GM21786 (cell line): ENCODE measurements at regions not wholly inside any gene's neighbourhood (a gene's known extent, or its start where the extent isn't known, plus 50 kb on each side); places are given as distances from the start of the nearest gene placed in this dataset.
A peak's percentile ranks its signal among the peaks of the same experiment; 100 is the strongest.

Experiments
- ATAC-seq: cut with Tn5 transposase; IDR thresholded peaks from one replicate; pipeline ENCODE4 v1.9.1; 2021; ENCODE audit not compliant: unreplicated experiment

GRCh38 chr10:6657669-6658068 lies 77.6 kb upstream of the PRKCQ start:
- ATAC-seq = no peak

DNA sequence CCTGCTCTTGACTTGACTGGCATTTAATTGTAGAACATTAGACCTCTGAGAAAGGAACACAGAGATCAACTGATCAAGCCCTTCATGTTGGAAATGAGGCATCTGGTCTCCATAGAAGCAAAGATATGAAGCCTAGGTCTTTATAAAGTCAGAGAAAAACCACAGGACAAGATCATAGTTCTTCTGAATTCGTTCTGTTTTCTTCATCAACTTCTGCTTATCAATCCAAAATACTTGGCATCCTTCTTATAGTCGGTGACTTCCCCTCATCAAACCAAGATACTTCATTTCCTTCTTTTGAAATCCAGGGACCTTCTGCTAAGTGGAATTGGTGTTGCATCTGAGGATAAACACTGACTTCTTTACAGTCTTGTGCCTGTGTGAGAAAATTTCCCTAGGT lies 77.1 kb upstream of the PRKCQ start:
- ATAC-seq = no peak

DNA sequence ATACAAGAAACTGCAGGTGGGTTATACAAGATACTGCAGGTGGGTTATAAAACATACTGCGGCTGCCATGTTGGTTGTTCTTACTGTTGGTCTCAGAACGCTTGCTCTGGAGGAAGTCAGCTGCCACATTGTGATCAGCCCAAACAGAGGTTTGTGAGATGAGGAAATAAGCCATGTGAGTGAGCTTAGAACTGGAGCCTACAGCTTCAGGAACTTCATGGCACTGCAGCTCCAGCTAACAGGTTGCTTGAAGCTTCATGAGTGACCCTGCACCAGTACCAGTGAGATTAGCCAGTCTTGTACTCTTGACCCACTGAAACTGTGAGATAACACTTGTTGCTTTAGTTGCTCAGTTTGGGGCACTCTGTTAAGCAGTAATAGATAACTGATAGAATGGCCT lies 74.5 kb upstream of the PRKCQ start:
- ATAC-seq = no peak

- ATAC-seq = no peak
These were observed 70.5 kb upstream of the PRKCQ start for GRCh38 chr10:6650586-6650985.

- no peak for ATAC-seq
These were observed 69.8 kb upstream of the PRKCQ start for GRCh38 chr10:6649903-6650302.

DNA sequence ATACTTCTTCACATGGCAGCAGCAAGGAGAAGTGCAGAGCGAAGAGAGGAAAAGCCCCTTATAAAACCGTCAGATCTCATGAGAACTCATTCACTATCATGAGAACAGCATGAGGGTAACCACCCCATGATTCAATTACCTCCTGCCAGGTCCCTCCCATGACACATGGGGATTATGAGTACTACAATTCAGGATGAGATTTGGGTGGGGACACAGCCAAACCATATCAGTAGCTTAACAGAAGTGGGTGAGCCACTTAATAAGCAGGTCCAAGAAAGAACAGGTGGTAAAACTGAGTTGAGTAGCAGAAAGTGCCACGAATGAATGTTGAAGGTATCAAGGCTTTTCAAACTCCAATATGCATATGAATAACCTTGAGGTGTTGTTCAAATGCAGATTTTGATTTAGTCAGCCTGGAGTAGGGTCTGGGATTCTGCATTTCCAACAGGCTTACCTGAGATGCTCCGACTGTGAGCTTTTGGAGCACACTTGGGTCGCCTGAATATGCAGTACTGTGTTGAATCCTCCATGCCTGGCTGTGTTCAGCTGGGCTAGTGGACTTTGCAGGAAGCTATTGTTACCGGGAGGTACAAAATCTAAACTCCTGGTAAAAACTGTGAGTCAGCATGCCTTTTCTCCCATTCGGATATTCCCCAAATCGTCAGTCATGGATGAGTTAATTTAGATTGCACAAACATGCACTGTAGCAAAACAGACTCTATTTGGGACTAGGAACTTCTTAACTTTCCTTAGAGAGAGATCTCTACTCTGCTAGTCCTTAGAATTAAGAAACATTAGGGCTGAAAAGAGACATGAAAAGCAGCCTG lies 69.0 kb upstream of the PRKCQ start:
- ATAC-seq = no peak

DNA sequence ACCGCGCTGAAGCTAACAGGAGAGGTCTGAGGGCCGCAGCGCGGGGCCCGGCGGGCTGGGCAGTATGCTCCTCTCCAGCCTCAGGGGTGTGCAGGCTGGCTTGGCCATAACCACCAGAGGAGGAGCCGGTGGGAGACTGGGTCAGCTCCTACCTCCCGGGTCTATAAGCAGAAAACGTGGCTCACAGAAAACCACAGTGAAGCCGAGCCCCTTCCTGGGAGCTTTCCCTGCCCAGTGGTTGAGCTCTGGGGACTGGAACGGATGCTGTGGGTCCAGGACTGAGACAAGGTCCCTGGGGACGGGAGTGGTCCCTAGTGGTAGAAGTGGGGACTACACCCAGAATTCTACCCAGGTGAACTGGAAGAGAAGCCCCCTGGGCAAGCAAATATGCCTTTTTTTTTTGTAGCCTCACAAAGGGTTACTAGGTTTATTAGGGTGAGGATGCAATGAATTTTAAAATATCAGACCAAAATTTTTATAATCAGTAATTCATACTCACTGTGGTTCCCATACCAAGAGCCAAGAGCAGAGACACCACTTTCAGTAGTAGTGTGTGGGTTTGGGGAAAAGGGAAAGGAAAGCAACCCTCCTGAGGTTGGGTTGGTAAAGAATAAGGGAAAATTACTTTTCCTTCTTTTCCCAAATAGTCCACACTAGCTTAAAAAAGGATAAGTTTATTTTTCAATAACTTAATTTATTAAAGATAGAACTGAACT lies 67.9 kb upstream of the PRKCQ start:
- peak; percentile 68 for ATAC-seq

DNA sequence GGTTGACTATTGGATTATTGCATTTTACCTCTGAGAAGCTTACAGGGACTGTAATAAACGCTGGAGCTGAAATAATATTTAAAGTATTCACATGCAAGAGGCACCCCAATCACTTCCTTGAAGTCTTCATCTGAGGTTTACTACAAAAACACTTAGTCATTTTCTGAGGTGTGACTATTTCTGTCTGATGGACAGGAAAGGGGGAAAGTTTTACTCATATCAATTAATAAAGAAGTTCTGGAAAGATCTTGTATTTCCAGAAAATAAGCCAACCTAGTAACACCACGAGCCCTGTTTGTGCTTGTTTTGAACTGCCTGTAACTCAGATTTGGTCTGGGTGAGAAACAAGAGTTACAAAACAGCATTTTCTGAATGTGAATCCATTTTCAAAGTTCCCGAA lies 63.9 kb upstream of the PRKCQ start:
- ATAC-seq = no peak

DNA sequence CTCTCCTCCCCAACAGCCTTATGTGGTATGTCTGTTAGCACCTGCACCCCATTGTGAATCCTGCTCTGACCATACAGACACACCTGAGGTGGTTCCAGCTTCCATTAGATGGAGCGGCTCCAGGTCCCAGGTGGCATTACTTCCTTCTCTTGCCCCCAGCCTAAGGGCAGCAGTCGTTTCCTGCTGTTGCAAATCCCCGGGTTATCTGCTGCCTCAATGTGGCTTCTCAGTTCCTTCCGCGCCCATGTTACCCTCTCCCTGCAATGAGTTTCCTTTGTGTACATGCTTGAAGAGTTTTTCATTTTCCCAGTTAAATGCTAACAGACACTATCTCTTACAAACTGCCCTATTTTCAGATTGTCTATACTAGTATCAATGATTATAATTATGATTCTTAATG lies 62.8 kb upstream of the PRKCQ start:
- ATAC-seq = no peak

DNA sequence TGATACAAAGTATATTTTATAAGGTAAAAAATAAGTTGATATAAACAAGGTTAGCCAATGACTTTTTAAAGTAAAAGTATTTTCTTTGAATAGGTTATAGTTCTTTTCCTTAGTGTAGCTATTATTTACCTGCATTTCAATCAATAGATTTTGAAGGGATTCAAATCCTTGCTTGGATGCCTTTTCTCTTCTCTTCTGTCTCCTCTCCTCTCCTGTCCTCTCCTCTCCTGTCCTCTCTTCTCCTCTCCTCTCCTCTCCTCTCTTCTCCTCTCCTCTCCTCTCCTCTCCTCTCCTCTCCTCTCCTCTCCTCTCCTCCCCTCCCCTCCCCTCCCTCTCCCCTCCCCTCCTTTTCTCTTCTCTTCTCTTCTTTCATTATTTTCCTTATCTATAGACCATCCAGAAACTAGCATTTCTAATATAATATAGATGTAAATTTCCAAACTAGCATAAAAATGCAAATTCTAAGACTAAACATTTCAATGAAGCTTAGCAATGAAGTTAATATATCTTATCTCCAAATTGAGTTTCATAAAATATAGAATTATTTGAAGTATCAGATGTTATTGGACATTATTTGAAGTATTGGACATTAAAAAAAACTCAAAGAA lies 60.5 kb upstream of the PRKCQ start:
- no peak for ATAC-seq

- no peak for ATAC-seq
These were observed 57.0 kb upstream of the PRKCQ start for GRCh38 chr10:6637053-6637452.

- no peak for ATAC-seq
These were observed 55.7 kb upstream of the PRKCQ start for GRCh38 chr10:6635784-6636183.
